ENCODE measurements at regions not wholly inside any gene's neighbourhood (a gene's known extent, or its start where the extent isn't known, plus 50 kb on each side); places are given as distances from the start of the nearest gene placed in this dataset.

DNA sequence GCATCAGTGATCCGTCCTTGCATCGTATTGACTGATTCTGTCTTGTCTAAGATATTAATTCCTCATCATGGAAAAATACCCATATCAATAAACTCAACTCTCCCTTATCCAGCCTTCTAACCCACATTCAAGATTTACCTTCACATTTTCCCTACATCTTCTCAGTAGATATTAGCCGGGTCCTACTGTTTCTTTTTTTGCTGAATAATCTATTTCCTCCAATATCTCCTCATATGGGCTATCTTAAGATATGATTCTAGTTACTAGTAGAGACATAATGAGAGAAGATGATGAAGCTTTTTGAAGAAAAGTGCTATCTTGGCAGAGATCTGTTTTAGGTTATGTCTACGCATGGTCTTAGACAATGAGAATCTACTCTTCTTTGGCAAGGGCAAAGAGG is 785.8 kb downstream of the BRINP1 start:
- no peaks in the 10 kb centered on the region for H3K27me3 ChIP-seq
- H3K9me3 ChIP-seq: no peaks in the 10 kb centered on the region
- TF ChIP-seq, protein P1, sequence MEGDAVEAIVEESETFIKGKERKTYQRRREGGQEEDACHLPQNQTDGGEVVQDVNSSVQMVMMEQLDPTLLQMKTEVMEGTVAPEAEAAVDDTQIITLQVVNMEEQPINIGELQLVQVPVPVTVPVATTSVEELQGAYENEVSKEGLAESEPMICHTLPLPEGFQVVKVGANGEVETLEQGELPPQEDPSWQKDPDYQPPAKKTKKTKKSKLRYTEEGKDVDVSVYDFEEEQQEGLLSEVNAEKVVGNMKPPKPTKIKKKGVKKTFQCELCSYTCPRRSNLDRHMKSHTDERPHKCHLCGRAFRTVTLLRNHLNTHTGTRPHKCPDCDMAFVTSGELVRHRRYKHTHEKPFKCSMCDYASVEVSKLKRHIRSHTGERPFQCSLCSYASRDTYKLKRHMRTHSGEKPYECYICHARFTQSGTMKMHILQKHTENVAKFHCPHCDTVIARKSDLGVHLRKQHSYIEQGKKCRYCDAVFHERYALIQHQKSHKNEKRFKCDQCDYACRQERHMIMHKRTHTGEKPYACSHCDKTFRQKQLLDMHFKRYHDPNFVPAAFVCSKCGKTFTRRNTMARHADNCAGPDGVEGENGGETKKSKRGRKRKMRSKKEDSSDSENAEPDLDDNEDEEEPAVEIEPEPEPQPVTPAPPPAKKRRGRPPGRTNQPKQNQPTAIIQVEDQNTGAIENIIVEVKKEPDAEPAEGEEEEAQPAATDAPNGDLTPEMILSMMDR (IDR thresholded peaks at IDR 0.05; ENCODE audit: low read depth, low read length): no peak
- H3K4me3 ChIP-seq (ENCODE audit: low read depth, low read length): no peak overlapping the region
- no peaks in the 10 kb centered on the region for H3K4me1 ChIP-seq
- H3K36me3 ChIP-seq: no peaks in the 10 kb centered on the region
- DNase-seq: no peak

DNA sequence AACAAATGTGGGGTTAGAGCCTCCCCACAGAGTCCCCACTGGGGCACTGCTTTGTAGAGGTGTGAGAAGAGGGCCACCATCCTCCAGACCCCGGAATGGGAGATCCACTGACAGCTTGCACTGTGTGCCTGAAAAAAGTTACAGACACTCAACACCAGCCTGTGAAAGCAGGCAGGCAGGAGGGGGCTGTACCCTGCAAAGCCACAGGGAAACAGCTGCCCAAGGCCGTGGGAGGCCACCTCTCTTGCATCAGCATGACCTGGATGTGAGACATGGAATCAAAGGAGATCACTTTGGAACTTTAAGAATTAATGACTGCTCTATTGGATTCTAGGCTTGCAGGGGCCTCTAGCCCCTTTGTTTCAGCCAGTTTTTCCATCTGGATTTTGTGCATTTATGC is 782.3 kb downstream of the BRINP1 start:
- Histone ChIP-seq H3K9me3 (no peaks in the 10 kb centered on the region), H3K27me3 (no peaks in the 10 kb centered on the region), H3K36me3 (no peaks in the 10 kb centered on the region), H3K4me1 (no peaks in the 10 kb centered on the region), H3K4me3 (ENCODE audit: low read depth, low read length) (no peak overlapping the region)
- DNase-seq: no peak
- TF ChIP-seq, protein P1 (IDR thresholded peaks at IDR 0.05; ENCODE audit: low read depth, low read length): no peak

DNA sequence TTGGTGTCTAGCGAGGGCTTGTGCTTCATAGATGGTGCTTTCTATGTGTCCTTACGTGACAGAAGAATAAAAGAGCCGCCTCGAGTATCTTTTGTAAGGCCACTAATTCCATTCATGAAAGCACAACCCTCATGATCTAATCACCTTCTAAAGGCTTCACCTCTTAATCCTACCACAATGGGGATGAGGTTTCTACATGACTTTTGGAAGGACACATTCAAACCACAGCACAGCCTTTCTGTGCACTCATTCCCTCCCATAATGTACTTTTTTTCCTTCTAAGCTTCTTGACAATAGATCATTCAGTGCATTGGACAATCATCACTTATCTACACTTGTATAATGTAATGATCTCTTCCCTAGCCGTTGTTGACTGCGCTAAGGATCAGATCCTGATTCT is 774.8 kb downstream of the BRINP1 start:
- TF ChIP-seq, protein P1 (IDR thresholded peaks at IDR 0.05; ENCODE audit: low read depth, low read length): no peak
- no peaks in the 10 kb centered on the region for H3K36me3 ChIP-seq
- DNase-seq: no peak
- H3K9me3 ChIP-seq: no peaks in the 10 kb centered on the region
- H3K4me3 ChIP-seq (ENCODE audit: low read depth, low read length): no peak overlapping the region
- H3K27me3 ChIP-seq: no peaks in the 10 kb centered on the region
- H3K4me1 ChIP-seq: no peaks in the 10 kb centered on the region

DNA sequence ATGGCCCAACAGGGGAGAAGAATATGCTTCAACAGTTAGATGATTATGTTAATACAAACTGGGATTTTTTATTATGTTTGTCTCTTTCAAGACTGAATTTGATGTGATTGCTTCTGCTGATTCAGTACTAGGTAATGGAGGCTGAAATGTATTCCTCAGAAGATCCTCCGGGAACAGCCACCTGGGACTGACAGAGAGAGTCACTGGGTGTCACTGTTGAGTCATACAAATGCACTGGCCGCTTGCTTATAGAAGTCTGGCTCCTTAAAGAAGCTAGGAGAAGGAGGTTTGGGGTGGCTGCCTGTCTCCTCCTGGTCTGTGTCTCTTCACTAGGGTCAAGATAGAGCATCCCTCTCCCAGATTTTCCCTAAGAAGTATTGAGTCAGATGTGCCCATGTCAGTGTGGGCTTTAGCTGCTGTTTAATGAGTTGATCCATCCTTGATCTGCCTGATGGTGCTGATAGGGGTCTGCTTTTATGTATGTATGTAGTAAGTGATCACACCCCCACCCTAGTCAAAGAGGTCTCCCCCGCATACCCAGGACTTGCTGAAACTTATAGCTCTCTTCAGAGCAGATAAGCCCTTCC is 773.4 kb downstream of the BRINP1 start:
- TF ChIP-seq, protein P1 (IDR thresholded peaks at IDR 0.05; ENCODE audit: low read depth, low read length): peak; percentile 15
- Histone ChIP-seq H3K36me3 (no peaks in the 10 kb centered on the region), H3K27me3 (no peaks in the 10 kb centered on the region), H3K9me3 (no peaks in the 10 kb centered on the region), H3K4me3 (ENCODE audit: low read depth, low read length) (no peak overlapping the region), H3K4me1 (no peaks in the 10 kb centered on the region)
- no peak for DNase-seq

DNA sequence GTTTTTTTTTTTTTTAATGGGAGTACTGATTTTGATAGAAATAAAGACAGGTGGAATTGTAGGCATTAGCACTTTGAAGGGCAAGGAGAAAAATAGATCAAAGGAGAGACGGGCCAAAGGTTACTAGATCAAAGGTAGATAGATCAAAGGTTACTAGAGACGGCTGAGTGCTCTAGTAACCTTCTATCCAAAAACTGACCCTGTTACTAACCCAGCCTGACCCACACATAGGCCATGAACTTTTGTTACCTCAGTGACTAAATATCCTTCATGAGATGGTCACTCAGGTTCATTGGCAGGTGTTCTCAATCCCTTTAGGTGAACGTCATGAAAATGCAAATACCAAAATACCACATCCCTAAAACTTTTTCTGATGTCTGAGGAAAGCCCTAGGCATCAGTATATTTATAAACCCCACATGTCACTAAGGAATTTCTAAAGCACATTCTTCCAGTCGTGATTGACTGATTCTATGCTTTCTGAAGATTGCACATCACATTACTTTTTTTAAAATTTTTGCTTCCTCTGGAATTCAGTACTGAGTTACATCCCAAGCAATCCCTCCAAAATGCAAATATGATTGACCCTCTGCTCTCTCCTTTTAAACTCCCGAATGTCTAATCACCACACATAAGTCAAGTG is 772.7 kb downstream of the BRINP1 start:
- TF ChIP-seq, protein P1 (IDR thresholded peaks at IDR 0.05; ENCODE audit: low read depth, low read length): no peak
- no peaks in the 10 kb centered on the region for H3K36me3 ChIP-seq
- H3K27me3 ChIP-seq: no peaks in the 10 kb centered on the region
- DNase-seq: no peak
- no peak overlapping the region for H3K4me3 ChIP-seq (ENCODE audit: low read depth, low read length)
- no peaks in the 10 kb centered on the region for H3K9me3 ChIP-seq
- H3K4me1 ChIP-seq: no peaks in the 10 kb centered on the region

DNA sequence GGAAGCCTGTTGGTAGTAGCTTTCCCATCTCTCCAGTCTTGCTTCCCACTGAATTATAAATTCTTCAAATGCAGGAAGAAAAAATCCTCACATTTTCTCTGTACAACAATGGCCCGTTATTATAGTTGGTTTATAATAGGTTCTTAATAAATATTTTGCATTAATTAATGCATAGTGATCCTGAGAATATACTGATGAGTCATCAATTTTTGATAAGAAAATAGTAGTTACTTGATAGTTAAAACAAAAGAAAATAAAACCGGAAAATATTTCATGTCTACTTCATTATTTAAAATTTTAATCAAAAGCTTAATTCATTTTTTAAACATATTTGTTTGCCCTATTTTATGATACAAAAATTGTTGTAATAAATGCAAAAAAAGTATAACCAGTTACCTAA is 762.6 kb downstream of the BRINP1 start:
- TF ChIP-seq, protein P1 (IDR thresholded peaks at IDR 0.05; ENCODE audit: low read depth, low read length): no peak

More for the DNA sequence above, 762.6 kb downstream of the BRINP1 start:
- Histone ChIP-seq H3K4me1 (no peaks in the 10 kb centered on the region), H3K36me3 (no peaks in the 10 kb centered on the region), H3K27me3 (no peaks in the 10 kb centered on the region), H3K9me3 (no peaks in the 10 kb centered on the region), H3K4me3 (ENCODE audit: low read depth, low read length) (no peak overlapping the region)
- no peak for DNase-seq

Data from BE2C (cell line).